Fibroblast of lung (primary cell): ENCODE measurements at regions not wholly inside any gene's neighbourhood (a gene's known extent, or its start where the extent isn't known, plus 50 kb on each side); places are given as distances from the start of the nearest gene placed in this dataset.

Experiments
- CTCF ChIP-seq, 2 donors: IDR thresholded peaks in 1 of 2; conservative IDR thresholded peaks in 1 of 2; 1 replicate in 1 of 2; 2 replicates in 1 of 2; pipeline ENCODE4 v1.5.1; 2011 to 2012; ENCODE audit warnings: low read length in 2 of 2, control low read depth in 1 of 2, inconsistent platforms in 1 of 2, low read depth in 1 of 2, mild to moderate bottlenecking in 1 of 2
- EZH2 ChIP-seq: IDR thresholded peaks from 2 replicates; pipeline ENCODE4 v1.5.1; 2012; ENCODE audit warnings: low read length, control low read depth, mild to moderate bottlenecking; ENCODE audit errors: missing control alignments

GRCh38 chr21:24939291-24939690 is 668.0 kb downstream of the MRPL39 start:
- TF ChIP-seq CTCF (conservative IDR thresholded peaks at IDR 0.05 in 1 of 2, IDR thresholded peaks at IDR 0.05 in 1 of 2; ENCODE audit: low read depth in 1 of 2, low read length in 2 of 2) (no peak), EZH2 (no peak)
